Astrocyte of the hippocampus (primary cell): ENCODE measurements at regions not wholly inside any gene's neighbourhood (a gene's known extent, or its start where the extent isn't known, plus 50 kb on each side); places are given as distances from the start of the nearest gene placed in this dataset.

Experiments used
- DNase-seq: peaks from one replicate; pipeline ENCODE4 v3.0.0; 2011; ENCODE audit warnings: low read depth, low spot score

- DNase-seq: no peak
Measured at GRCh38 chr11:119940401-119940976, 197.4 kb downstream of the TRIM29 start.

- DNase-seq: no peak
Measured at GRCh38 chr11:119937412-119937811, 200.5 kb downstream of the TRIM29 start.

DNA sequence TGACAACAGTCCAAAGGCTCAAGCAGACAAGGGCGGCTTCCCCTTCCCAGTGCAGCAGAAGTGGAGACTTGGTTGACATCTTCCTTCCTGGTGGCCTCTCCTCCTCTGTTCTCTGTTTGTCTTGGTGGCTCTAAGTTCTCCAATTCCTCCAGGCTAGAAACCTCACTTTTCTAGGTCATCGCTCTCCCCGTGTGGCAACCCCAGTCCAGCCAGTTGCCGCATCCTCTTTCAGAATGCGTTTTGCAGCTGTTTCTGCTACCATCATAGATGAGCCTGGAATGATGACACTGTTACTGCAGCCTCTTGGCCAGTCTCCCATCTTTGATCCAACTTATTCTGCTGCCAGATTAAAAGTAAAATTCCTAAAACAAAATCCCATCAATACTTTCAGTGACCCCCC, 201.5 kb downstream of the TRIM29 start:
- DNase-seq: no peak

GRCh38 chr11:119935349-119935925, 202.5 kb downstream of the TRIM29 start:
- no peak for DNase-seq

DNA sequence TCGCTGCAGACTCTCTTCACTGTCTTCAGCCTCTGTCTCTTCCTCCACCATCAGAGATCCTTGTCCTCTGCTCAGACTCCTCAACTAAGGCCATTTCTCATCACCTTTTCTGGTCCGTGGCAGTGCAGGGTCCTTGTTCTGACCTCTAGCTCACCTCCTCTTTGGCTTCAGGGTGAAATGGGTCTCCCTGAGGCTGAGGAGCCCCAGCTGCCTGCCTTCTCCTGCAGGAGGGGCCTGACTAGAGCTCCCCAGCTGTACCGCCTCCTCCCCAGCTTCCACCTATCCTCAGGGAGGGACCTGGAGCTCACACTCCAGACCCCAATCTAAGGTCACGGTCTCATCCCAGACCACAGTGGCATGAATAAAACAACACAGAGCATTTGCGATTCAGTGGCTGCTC, 203.0 kb downstream of the TRIM29 start:
- DNase-seq: no peak

- DNase-seq: no peak
Measured at GRCh38 chr11:119934267-119934666, 203.6 kb downstream of the TRIM29 start.

GRCh38 chr11:119933584-119933983, 204.3 kb downstream of the TRIM29 start:
- DNase-seq: no peak

GRCh38 chr11:119932828-119933562, 204.0 kb upstream of the NECTIN1 start:
- DNase-seq: no peak

GRCh38 chr11:119928047-119928446, 199.0 kb upstream of the NECTIN1 start:
- no peak for DNase-seq

GRCh38 chr11:119924017-119924416, 195.0 kb upstream of the NECTIN1 start:
- no peak for DNase-seq

DNA sequence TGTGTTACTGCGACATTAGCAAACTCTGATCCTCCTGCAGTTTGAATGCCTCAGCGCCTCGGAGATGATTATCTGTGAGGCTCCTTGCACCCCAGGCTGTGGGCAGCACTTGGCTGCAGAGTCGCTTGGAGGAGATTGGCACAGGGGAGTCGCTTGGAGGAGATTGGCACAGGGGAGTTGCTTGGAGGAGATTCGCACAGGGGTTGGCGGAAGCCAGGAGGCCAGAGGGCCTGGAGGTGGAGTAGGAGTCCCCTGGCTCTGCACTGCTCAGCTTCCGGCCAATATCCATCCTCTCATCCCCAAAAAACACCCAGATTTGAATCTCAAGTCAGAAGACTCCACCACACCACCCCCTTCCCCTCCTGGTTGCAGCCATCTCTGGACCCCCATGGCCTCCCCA, 192.6 kb upstream of the NECTIN1 start:
- no peak for DNase-seq

- DNase-seq: no peak
Measured at GRCh38 chr11:119920666-119921387, 191.8 kb upstream of the NECTIN1 start.

DNA sequence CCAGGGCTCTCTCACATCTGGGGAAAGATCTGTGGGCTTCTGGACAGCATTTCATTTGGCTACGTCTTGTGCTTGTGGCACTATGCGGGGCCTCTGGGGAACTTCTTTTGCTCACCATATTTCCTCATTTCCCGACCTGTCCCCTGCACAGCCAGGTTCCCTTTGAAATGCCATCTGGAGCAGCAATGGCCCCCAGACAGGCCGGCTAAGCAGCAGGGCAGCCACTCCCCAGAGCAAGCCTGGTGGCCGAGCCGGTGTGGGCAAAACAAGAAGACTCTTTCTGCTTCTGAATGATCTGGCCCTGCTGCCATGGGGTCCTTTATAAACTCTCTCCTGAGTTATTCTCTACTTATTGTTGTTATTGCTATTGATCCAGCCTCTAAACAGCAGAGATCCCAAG, 190.7 kb upstream of the NECTIN1 start:
- no peak for DNase-seq

DNA sequence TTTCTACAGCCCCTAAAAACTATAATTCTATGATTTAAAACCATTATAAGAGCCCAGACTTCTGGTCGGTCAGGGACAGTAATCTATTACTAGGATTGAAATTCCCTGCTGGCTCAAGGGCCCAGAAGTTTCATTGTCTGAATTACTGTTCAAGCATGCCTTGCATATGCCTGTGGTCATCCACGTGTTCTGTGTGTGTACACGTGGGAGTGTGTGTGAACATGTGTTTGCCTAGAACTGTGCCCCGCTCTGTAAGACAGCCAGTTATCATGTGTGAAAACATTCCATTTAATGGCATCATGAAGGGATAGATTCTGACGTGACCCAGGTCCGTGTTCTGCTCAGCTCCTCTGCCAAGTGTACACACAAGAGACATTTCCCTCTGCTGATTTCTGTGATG, 189.3 kb upstream of the NECTIN1 start:
- DNase-seq: no peak

- DNase-seq: no peak
Measured at GRCh38 chr11:119916568-119916967, 187.6 kb upstream of the NECTIN1 start.

- no peak for DNase-seq
Measured at GRCh38 chr11:119912229-119912628, 183.2 kb upstream of the NECTIN1 start.

- DNase-seq: no peak
Measured at GRCh38 chr11:119910650-119911049, 181.7 kb upstream of the NECTIN1 start.

DNA sequence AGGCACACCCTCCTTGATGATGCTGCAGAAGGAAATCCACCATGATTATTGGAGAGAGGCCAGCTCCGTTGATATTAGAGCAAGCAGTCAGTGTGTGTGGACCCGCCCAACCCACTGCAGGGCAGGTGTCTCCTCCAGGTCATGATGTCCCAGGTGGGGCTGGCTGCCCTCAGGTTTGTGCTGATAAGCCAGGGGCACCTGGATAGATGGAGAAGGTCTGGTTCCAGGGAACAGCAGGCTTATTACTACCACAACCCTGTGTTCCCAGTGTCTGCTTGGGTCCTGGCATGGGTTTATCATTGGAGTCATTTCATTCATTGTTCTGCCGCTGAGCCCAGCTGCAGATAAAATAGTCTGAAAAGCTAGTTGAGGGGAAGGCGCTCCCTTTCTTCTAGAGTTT, 181.1 kb upstream of the NECTIN1 start:
- no peak for DNase-seq

DNA sequence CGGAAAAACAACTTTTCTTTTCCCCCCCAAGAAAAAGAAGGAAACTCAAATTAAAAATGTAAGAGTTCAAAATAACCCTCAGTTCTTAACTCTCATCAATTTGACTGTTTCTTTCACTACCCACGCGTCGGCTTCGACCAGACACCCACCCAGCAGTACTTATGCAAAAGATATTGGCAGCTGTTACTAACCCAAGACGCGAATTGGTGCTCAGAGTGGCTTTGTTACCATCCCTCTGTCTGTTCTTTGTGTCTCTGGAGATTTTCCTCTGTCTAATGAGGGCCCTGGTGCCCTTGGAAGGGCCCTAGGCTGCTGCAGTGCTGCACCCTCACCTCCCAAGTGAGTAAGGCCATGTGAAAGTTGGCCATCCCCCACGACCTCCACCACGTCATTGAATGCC, 180.5 kb upstream of the NECTIN1 start:
- no peak for DNase-seq

GRCh38 chr11:119909077-119909476, 180.1 kb upstream of the NECTIN1 start:
- no peak for DNase-seq

GRCh38 chr11:119908573-119908904, 179.5 kb upstream of the NECTIN1 start:
- no peak for DNase-seq

DNA sequence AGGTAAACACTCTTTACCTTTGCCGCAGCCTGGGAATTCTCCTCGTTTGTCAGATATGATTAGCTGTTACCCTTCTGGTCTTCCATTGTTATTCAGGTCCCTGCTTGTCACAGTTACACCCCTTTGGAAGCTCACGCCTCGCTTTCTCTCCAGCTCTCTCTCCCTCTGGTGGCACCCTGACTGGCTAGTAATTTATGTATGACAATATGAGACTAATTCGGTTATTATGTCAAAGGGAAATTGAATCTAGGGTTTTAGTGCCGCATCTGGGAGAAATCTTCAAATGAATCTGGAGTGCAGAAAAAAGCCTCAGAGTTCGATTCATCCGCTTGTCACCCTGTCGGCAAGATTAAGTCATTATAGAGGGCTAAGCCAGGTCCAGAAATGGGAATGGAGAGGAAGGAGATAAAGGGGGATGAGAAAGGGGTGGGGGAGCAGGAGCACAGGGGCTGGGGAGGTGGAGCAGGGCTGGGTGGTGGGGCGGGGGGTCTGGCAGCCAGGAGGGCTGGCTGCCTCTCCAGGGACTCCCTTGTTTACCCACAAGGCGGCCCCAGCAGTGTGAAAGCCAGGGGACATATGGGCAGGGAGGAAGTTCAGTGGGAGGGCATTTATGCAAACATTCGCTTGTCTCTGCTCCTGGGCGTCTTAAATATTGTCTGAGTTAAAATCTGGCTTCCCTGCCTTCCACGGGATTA, 179.0 kb upstream of the NECTIN1 start:
- no peak for DNase-seq
